HG03558 (cell line): ENCODE measurements at regions not wholly inside any gene's neighbourhood (a gene's known extent, or its start where the extent isn't known, plus 50 kb on each side); places are given as distances from the start of the nearest gene placed in this dataset.
A peak's percentile ranks its signal among the peaks of the same experiment; 100 is the strongest.

Experiments
- ATAC-seq: cut with Tn5 transposase; IDR thresholded peaks from one replicate; pipeline ENCODE4 v1.9.1; 2021; ENCODE audit warnings: moderate number of reproducible peaks; ENCODE audit not compliant: unreplicated experiment; ENCODE audit errors: extremely low read depth

DNA sequence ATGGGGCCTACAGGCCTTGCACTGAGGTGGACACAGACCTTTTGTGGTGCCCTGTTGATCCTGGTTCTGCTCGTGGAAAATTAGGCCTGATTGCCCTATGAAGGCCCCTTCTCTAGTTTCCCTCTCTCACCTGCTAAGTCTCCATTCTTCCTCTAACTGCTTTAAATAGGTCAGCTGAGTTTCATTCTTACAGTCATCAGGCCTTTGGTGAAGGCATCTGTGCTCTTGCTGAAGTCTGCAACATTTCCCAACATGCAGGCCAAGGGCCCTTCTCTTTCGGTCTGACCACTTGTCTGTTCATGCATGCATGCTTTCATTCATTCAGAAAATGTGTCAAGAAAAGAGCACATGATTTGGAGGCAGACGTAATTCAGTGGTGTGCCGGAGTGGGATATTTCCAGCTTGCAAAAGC is 244.0 kb downstream of the BUB3 start:
- peak; percentile 64 for ATAC-seq

DNA sequence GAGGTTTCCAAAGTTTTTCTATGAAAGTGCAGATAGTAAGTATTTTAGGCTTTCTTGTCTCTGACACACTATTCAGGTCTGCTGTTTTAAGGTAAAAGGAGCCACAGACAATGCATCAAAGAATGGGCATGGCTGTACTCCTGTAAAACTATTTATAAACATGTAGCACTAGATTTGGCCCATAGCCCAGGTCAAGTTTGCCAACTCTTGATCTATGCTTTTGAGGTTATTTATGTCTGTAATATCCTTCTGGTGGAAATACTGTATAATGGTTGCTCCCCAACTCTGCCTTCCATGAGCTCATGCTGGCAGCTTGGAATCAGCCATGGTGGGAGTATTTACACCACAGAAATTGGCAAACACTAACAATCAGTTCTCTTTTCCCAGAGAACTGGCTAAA is 244.6 kb downstream of the BUB3 start:
- no peak for ATAC-seq

DNA sequence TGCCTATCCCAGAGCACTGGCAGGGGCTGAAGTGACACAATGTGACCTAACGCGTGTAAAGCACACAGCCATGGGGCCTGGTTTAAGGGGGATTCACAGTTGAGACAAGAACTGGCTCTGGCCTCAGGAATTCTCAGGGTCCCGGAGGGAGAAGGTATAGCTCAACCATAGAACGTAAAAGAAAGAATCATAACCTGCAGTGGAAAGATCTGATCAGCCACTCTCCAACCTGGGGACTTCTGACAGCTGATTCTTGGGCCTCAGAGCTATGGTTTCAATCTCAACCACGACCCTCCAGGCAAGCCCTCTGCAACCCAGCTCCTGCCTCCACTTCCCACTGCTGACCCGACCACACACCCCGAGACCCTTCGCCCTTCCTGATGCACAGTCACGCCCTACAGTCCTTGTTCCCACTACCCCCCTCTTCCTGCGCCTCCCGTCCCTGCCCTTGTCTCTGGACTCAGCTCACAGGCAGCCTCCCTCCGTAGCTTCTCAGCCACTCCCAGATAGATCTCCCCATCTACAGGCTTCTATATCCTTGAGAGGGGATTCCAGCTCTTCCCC is 245.2 kb downstream of the BUB3 start:
- no peak for ATAC-seq

DNA sequence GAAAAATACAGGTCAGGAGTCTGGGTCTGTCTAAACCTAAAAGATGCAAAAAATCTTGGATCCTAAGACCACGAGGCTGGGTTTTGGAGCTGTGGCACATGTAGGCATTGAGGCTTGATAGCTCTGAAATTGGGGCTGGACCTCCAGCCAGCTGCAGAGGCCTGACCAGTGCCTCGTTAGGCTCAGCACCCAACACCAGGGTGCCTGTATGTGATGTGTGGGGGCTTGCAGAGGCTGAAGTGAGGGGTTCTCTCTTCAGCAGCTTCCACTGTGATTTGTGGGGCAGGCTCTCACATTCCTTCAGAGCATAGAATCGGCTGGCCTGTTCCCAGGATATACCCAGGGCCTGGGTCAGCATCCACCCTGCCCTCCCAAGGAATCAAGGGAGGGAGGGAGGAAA is 247.8 kb downstream of the BUB3 start:
- no peak for ATAC-seq

DNA sequence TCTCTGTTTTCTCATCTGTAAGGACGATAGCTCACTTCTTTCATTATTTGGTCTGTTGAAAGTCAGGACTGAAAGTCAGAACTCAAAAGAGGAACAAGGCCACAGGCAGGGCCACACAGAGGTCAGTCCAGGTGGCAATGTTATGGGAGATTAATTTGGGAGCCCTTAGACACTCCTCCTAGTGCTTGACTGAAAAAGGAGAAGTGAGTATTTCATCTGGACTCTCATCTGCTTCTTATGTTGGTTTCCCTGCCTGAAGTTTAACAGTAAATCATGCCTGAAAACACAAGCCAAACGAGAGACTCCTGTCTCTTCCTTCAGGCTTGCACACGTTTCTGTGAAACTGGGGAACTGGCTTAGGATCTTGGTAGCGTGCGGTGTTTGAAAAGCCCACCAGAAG is 248.5 kb downstream of the BUB3 start:
- ATAC-seq: peak; percentile 57

DNA sequence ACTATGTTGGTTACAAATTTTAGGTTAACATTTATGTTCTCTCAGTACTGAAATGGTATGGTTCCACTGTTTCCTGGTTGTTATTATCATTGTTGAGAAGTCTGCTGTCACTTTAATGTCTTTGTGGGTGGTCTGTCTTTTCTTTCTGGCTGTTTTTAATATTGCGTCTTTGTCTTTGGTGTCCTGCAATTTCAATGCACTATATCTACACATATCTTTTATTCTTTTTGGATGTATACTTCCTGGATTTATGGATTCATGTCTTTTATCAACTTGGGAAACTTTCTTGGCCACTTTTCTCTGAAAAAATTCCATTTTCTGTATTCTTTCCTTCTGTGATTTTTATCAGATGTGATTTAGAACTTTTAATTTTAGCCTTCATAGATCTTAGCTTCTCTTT is 250.2 kb downstream of the BUB3 start:
- no peak for ATAC-seq

DNA sequence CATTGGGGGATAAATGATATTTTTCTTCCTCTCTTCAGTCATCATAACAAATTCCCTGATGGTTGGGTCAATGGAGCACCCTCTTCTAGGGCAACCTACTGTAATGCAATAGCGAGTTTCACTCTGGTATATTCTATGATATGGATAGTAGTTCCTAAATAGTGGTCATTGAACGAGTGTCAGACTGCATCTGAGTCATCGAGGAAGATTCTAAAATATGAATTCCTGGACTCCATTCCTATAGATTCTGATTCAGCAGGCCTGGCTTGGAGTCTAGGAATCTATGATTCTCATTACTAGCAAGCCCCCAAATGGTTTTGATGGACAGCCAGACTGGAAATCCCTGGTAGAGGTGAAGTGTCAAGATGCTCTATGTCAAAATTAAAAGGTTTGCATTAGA is 254.5 kb downstream of the BUB3 start:
- no peak for ATAC-seq

DNA sequence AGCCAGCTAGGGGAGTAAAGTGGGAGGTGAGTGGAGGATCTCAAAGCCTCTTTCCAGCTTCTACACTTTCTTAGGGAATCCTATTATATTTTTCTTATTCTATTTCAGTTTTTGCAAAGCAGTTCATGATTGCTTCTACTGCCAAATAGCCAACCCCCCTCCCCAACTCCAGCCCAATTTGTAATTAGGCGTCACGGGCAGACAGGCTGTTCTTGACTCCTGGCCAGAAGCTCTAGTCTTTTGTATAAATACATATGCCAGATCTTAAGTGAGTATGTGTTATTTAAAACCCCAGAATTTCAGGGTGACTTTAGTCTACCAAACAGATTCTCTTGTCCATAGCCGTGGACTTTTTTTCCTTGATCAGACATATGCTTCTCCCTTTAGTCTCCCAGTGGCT is 255.2 kb downstream of the BUB3 start:
- no peak for ATAC-seq

DNA sequence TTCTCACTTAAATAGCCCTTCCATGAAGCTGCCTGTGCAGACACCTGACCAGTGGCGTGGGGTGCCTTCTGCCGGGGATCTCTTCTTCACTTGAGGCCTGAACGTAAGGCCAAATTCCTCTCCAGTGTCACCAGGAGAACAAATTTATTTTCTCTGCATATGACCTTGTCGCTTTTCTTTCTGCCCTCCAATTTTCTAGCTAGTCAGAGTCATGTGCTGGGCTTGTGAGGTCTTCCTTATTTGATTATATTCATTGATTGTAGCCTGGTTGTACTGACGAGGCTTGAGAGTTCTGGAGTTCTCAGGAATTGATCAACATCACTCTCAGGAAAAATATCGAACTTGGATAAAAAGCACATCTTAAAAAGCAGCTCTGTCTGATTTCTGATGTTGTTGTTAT is 255.7 kb downstream of the BUB3 start:
- ATAC-seq: no peak

DNA sequence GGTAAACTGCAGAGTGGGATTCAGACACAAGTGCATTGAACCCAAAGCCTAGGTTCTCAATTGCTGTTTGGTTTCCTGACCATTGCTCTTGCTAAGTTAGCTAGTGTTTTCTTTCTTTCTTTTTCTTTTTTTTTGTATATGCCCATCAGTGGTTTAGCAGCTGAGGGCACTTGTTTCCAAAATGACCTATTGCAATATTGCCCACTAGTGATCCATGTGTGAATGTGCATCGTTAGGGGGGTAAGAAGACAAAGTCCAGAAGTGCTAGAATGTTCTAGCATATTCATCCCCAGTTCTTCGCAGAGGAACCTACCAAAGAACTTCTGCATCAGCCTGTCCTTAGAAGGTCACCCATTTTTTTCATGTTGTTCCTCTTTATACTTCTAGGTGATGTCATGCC is 252.8 kb upstream of the GPR26 start:
- ATAC-seq: no peak

DNA sequence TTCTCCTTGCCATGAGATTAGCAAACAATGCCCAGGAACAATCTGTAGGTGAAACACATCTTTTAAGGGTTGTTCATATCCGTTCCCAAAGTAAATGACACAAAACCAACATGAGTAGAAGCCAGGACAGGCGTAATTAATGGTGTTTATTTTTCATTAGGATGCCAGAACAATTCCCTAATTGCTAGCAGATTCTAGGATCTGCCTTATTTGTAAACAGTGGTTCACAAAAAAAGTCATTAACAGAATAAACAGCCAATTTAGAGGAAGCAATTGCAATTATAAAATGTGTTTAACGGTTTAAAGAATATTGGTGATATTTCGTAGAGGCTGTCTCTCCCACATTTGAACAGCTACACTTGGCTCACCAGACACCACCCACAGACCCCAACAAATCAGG is 250.6 kb upstream of the GPR26 start:
- no peak for ATAC-seq

DNA sequence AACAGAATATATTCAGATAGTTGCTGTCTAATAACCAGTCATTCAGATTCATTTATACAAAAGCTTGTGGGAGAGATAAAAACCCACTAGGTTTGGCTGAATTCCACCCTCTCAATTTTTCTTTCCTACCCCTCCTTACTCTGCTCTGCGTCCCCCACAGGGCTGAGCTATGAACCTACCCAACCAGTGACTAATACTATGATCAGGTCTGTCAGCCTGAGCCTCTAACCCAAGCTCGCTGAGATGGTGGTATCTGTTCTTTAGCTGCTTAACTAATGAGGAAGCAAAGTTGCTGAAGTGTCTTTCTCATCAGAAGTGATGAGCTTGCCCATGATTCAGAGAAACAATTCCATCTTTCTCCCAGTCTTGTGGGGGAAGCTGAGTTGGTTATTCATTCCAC is 248.7 kb upstream of the GPR26 start:
- no peak for ATAC-seq

DNA sequence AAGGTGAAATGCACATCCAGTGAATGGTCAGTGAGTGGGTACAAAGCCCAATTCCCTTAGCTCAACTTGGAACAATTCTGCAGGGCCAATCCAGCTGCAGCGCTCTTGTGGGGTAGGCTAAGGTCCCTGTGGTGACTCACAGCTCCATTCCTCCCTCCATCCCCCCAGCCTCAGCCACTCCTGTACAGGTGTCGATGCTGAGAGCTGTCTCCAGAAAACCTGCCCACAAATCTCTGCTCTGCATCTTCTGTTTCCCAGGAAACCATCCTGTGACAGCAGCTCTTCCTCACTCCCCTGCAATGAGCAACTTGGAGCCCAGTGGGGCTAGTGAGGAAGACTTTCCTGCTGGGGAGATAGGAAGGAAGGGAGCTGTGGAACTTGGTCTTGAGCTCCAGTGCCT is 244.7 kb upstream of the GPR26 start:
- ATAC-seq: no peak

DNA sequence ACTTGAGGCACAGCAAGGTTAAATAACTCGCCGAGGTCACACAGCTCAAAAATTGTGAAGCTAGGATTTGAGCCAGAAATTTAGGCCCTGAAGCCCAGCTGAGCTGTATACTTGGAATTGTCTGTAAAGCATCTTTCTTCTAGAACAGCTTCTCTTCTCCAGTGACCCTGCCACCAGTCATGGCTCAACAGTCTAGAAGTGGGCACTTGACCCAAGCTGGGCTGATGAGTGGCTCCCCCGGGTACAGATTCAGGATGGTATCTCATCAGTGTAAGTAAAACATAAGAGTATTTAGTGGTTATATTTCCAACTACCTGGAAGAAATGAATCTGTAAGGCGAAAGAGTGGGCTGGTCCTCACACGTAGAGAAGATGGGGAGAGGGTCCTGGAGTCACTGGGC is 243.9 kb upstream of the GPR26 start:
- no peak for ATAC-seq

DNA sequence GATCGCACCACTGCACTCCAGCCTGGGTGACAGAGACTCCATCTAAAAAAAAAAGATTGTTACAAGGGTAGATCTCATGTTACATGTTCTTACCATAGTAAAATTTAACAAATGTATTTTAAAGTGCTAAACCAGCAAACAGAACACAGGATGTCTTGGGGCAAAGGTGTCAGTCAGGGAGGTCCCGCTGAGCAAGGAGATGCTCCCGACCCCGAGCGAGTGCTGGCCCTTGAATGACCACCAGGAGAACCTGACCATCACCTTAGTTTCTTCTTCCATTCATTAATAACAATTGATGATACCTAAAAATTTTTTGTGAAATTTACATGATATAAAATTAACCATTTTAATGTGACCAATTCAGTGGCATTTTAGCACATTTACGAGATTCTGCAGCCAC is 241.6 kb upstream of the GPR26 start:
- ATAC-seq: no peak

DNA sequence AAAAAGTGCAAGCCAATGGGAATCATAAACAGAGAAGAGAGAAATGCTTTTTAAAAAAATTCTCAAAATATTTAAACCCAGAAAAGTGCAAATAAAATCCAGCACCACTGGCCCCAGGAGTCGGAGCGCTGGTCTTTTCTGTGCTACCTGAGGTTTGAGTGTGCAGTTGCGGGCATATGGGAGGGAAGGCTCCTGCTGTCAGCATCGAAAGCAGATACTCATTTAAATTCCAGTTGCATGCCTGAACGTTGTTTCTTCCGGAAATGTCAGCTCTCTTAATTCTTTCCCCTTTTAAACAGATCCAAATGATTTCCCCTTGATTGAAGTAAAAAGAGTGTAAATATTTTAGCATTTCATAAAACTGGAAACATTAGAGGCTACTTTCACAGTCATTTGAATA is 240.5 kb upstream of the GPR26 start:
- ATAC-seq: no peak

DNA sequence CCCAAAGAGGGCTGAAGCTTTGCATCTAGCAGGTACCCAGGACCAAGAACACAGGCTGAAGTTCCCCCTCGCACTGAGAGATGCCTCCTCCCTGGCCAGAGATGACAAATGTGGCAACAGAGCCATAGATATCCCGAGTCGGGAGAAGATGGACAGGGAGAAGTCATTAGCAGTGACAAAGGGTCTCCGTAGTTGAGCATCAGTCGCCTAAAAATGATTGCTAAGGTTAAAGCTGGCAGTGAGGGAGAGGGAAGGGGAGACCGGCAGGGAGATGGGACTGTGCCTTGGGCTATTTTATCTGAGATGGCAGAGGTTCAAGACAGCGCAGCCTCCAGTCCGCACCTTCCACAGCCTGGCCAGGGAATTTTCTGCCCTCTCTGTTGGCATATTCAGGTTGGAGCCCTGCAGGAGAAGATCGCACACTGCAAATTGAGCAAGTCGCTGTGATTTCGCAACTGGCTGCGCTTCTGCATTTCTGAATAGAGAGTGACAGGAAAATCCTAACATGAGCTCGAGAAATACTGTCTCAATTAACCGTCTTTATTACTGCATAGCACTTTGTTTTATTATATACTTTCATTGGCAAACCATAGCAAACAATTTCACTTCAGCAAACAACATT is 238.9 kb upstream of the GPR26 start:
- no peak for ATAC-seq

DNA sequence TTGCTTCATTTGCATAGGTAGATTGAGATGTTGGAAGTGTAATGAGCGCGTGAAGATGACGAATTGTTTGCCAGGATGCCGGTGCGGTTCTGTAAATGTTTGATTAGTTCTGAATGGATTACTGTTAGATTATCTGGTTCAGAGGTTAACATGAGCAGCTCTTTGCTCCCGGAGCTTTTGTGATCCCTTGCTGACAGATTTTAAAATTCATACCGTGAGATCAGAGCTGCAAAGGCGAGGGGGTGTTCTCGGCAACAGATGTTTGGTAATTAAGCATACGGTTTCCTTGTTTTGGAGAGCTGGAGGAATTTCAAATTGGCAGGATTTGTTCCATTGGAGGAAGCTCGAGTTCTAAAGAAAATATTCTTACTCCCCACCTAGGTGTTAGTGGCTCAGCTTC is 237.8 kb upstream of the GPR26 start:
- ATAC-seq: no peak

DNA sequence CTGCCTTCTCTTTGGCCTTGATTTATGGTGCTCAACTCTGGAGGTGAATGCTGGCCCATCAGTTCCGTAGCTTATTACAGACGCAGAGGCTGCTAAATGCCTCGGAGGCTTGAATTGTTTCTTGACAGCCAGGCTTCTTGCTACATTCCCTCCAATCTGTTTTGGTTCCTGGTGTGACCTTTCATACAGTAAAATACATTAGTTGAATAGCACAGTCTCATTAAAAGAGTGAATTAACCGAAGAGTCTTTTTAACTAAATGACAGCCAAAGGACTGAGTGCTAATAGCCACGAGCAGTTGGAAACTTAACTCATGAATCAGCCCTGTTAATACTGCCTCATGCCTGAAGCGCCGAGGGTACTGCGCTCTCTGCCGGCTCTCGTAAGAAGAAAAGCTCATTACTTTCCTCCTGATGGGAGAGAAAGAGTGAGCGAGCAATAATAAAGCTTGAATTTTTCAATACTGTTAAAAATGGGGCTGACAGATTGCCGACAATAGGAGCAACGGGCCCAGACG is 236.4 kb upstream of the GPR26 start:
- no peak for ATAC-seq

DNA sequence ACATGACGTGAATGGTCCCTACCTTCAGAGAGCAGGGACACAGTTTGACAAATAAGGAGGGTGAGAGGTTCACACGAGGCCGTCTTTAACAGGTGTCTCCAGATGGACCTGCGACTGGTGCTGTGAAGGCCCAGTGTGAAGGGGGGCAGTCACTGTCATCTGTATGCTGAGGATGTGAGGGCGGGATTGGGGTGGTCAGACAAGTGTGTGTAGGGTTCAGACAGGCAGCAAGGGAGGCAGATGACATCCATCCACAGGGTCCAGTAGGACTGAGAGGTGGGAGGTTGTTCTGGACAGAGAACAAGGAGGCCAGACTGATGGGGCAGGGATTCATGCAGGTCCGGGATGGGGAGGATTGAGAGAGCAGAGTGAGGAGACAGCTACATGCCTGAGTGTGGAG is 232.6 kb upstream of the GPR26 start:
- no peak for ATAC-seq

DNA sequence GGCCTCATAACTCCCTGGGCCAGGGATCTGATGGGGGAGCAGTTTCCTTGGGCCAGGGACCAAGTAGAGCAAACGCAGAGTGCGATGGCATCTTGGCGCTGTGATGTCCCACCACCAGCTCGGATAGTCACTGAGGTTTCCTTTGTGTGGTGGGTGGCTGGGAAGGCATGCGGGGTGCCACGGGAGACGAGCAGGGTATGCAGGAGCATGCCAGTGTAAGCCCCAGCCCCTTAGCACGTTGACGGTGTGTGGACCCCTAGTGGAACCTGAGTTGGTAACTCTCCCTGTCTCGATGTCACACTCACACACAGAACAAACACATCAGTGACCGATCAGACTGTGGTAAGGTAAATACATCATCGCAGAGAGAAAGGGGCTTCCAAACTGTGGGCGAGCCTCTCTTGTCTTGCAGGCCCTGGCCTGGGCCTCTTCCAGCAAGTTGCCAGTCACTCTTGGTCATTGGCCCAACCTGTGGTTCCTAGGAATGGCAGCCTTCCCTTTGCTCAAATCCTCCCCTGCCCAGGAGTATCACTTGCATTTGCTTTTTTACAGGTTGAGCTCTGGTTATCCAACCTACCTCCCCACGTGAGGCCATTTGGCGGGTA is 231.6 kb upstream of the GPR26 start:
- ATAC-seq: no peak

DNA sequence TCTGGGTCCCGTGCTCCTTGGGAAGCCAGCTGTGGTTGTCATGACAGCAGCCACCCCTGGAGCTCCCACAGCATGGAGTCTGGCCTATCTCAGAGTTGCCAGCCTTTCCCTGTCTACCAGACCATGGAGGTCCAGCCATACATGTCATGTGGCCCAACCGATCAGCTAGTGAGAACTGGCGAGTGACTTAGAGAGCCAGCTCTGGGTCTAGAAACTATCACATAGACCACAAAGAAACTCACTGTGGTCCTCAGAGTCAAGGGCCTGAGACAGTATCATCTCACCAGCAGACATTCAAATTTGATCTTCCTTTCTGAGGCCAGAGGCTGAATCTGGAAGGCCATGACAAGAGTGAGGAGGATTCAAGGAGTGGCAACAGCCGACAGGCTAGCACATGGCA is 223.3 kb upstream of the GPR26 start:
- peak; percentile 79 for ATAC-seq
